ENCODE measurements at regions not wholly inside any gene's neighbourhood (a gene's known extent, or its start where the extent isn't known, plus 50 kb on each side); places are given as distances from the start of the nearest gene placed in this dataset.

DNA sequence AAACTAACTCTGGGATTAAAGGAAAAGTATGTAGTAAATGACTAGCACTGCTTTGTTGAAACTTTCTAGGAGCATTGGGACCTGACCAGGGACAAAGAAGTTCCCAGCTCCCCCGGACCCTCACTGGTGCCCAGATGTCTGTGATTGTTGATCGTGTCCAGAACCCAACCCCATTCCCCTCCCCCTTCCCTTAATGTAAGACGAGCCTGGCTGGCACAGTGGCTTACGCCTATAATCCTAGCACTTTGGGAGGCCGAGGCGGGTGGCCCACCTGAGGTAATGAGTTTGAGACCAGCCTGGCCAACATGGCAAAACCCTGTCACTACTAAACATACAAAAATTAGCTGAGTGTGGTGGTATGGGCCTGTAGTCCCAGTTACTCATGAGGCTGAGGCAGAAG, 750.3 kb downstream of the CBLN4 start:
- TF ChIP-seq EP300 (IDR thresholded peaks at IDR 0.05): no peak
- no peak for TF ChIP-seq POLR2A (IDR thresholded peaks at IDR 0.05)
- TF ChIP-seq, protein P1, sequence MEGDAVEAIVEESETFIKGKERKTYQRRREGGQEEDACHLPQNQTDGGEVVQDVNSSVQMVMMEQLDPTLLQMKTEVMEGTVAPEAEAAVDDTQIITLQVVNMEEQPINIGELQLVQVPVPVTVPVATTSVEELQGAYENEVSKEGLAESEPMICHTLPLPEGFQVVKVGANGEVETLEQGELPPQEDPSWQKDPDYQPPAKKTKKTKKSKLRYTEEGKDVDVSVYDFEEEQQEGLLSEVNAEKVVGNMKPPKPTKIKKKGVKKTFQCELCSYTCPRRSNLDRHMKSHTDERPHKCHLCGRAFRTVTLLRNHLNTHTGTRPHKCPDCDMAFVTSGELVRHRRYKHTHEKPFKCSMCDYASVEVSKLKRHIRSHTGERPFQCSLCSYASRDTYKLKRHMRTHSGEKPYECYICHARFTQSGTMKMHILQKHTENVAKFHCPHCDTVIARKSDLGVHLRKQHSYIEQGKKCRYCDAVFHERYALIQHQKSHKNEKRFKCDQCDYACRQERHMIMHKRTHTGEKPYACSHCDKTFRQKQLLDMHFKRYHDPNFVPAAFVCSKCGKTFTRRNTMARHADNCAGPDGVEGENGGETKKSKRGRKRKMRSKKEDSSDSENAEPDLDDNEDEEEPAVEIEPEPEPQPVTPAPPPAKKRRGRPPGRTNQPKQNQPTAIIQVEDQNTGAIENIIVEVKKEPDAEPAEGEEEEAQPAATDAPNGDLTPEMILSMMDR (IDR thresholded peaks at IDR 0.05): no peak
- TF ChIP-seq POLR2AphosphoS5 (IDR thresholded peaks at IDR 0.05): no peak
- no peak overlapping the region for H3K4me3 ChIP-seq
- no peaks in the 10 kb centered on the region for H3K9me3 ChIP-seq
- DNase-seq (peak in 1 of 2 donors; percentile 8), ATAC-seq (ENCODE audit: low FRiP score in 2 of 2) (no peak)
- H3K27me3 ChIP-seq: no peaks in the 10 kb centered on the region
- H3K4me1 ChIP-seq: no peaks in the 10 kb centered on the region
- WGBS, 2 donors: 87 to 94% methylated on average over 6 of the region's 6 CpGs
- H3K36me3 ChIP-seq: no peaks in the 10 kb centered on the region
- no peak overlapping the region for H3K27ac ChIP-seq

DNA sequence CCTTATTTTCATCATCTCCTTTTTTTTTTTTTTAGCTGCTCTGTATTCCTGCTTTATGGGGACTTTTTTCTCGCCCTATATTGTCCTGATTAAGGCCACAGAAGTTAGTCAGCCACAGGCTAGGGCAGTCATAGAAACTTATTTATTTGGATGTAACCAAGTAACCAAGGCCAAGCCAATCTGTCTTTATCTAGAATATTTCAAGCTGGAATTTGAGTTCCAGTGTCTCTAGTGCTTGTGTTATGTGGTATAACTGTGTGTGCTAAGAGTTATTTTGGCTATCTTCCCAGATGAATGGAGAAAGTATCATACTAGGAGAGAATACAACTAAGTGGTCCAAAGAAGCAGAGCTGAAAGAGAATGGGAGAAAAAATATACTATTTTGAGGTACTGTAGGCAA, 751.5 kb downstream of the CBLN4 start:
- H3K9me3 ChIP-seq: no peaks in the 10 kb centered on the region
- no peak overlapping the region for H3K27ac ChIP-seq
- H3K4me3 ChIP-seq: no peak overlapping the region
- H3K27me3 ChIP-seq: no peaks in the 10 kb centered on the region
- H3K4me1 ChIP-seq: no peaks in the 10 kb centered on the region
- TF ChIP-seq POLR2A (IDR thresholded peaks at IDR 0.05) (no peak), POLR2AphosphoS5 (IDR thresholded peaks at IDR 0.05) (no peak), EP300 (IDR thresholded peaks at IDR 0.05) (no peak)
- TF ChIP-seq, protein P1 (IDR thresholded peaks at IDR 0.05): no peak
- WGBS, 2 donors: 35 to 38% methylated on average over 1 of the region's 1 CpG
- no peaks in the 10 kb centered on the region for H3K36me3 ChIP-seq
- DNase-seq (no peak), ATAC-seq (ENCODE audit: low FRiP score in 2 of 2) (peak in 1 of 2 donors; percentile 81)

DNA sequence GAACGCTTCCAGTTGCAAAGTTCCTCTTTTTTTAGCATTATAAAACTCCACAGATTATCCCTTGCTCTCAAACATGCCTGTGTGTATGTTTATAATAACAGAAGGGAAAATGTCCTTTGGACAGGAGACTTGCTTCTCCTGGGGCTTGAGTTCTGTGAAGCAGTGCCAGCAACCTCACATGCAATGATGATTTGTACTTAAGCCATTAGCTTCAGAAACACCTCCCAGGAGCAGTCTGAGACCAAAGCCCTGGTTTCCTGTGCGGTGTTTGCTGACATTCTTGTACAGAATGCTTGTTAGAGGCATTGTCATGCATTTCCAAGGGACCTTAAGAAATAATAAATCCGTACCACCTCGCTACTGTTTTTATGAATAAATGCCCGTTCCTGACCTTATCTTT, 752.8 kb downstream of the CBLN4 start:
- ATAC-seq (ENCODE audit: low FRiP score in 2 of 2) (peak in 1 of 2 donors; percentile 40), DNase-seq (no peak)
- H3K4me1 ChIP-seq: no peaks in the 10 kb centered on the region
- H3K9me3 ChIP-seq: no peaks in the 10 kb centered on the region
- no peaks in the 10 kb centered on the region for H3K36me3 ChIP-seq
- WGBS, 2 donors: 52 to 65% methylated on average over 5 of the region's 5 CpGs
- TF ChIP-seq POLR2A (IDR thresholded peaks at IDR 0.05) (no peak), POLR2AphosphoS5 (IDR thresholded peaks at IDR 0.05) (no peak), EP300 (IDR thresholded peaks at IDR 0.05) (no peak)
- TF ChIP-seq, protein P1 (IDR thresholded peaks at IDR 0.05): no peak
- H3K27ac ChIP-seq: no peak overlapping the region
- no peak overlapping the region for H3K4me3 ChIP-seq
- no peaks in the 10 kb centered on the region for H3K27me3 ChIP-seq

DNA sequence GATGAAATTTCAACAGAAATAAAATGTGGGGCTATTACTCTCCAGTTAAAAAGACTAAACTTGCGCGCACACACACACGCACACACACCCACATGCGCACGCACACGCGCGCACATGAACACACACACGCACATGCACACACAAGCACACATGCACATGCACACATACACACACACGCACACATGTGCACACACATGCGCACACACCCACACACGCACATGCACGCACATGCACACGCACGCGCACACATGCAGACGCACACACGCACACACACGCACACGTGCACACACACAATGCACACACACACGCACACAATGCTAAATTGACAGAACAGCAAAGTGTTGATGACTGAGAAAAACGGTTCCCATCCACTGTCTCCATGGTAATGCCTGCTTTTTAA, 754.1 kb downstream of the CBLN4 start:
- Histone ChIP-seq H3K4me1 (no peaks in the 10 kb centered on the region), H3K4me3 (no peak overlapping the region), H3K27me3 (no peaks in the 10 kb centered on the region), H3K9me3 (no peaks in the 10 kb centered on the region), H3K27ac (no peak overlapping the region), H3K36me3 (no peaks in the 10 kb centered on the region)
- 91 to 93% methylated on average over 17 to 22 of the region's 22 CpGs for WGBS, 2 donors
- ATAC-seq (ENCODE audit: low FRiP score in 2 of 2) (no peak), DNase-seq (peak in 1 of 2 donors; percentile 46)
- TF ChIP-seq EP300 (IDR thresholded peaks at IDR 0.05) (no peak), POLR2AphosphoS5 (IDR thresholded peaks at IDR 0.05) (no peak), POLR2A (IDR thresholded peaks at IDR 0.05) (no peak)
- TF ChIP-seq, protein P1 (IDR thresholded peaks at IDR 0.05): no peak

DNA sequence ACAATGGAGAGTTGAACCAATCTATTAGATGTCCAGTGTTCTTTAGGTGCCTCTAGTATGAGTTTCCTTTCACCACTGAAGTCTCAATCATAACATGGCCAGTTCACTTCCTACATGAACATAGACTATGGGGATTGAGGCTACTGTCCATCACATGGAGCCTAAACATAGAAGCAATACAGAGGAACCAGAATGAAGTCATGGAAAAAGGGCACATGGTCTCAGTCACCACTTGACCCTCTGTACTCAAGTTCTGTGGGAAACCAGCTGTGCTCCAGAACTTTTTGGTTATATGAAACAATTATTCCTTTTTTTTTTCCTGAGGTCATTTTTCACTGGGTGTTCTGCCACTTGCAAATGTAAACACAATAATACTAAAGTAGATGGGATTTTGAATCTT, 762.5 kb downstream of the CBLN4 start:
- H3K4me1 ChIP-seq: no peaks in the 10 kb centered on the region
- TF ChIP-seq, protein P1 (IDR thresholded peaks at IDR 0.05): no peak
- TF ChIP-seq EP300 (IDR thresholded peaks at IDR 0.05) (peak in 1 of 4 donors; percentile 17), POLR2A (IDR thresholded peaks at IDR 0.05) (no peak)
- no peaks in the 10 kb centered on the region for H3K36me3 ChIP-seq
- no peak for DNase-seq
- H3K27me3 ChIP-seq: no peaks in the 10 kb centered on the region
- no peak overlapping the region for H3K27ac ChIP-seq
- no peak for ATAC-seq (ENCODE audit: low FRiP score in 2 of 2)
- no peaks in the 10 kb centered on the region for H3K9me3 ChIP-seq
- no peak overlapping the region for H3K4me3 ChIP-seq
